Heart right ventricle (tissue), 16 donors: ENCODE measurements at regions not wholly inside any gene's neighbourhood (a gene's known extent, or its start where the extent isn't known, plus 50 kb on each side); places are given as distances from the start of the nearest gene placed in this dataset.
"Not testable (repeated sequence)": the region's sequence is repeated elsewhere in the genome, so short reads cannot be mapped to it uniquely, and the experiment has no call there.

Experiments
- ATAC-seq, 8 donors: fragments of 200-7000 bp; cut with Tn5 transposase; one replicate each; pipeline ENCODE4 v1.9.1; 2020; ENCODE audit warnings: mild to moderate bottlenecking in 8 of 8, moderate library complexity in 8 of 8, moderate number of reproducible peaks in 1 of 8
- DNase-seq, 2 donors: peaks; one replicate each; pipeline ENCODE4 v3.0.0-alpha.2; 2020
- H3K27ac ChIP-seq, 10 donors: fragments of 200-600 bp; sonication (generic) in 2 of 10; one replicate each; pipeline versions ENCODE4 v1.5.0 to v1.8.0; 2020 to 2022; ENCODE audit warnings: mild to moderate bottlenecking in 3 of 10
- H3K27me3 ChIP-seq, 7 donors: fragments of 200-600 bp; one replicate each; pipeline ENCODE4 v1.8.0; 2021 to 2022; ENCODE audit warnings: mild to moderate bottlenecking in 2 of 7
- H3K36me3 ChIP-seq, 9 donors: fragments of 200-600 bp; sonication (generic) in 1 of 9; one replicate each; pipeline versions ENCODE4 v1.5.0 to v1.8.0; 2020 to 2022; ENCODE audit warnings: mild to moderate bottlenecking in 2 of 9
- H3K4me1 ChIP-seq, 9 donors: fragments of 200-600 bp; sonication (generic) in 1 of 9; one replicate each; pipeline versions ENCODE4 v1.5.0 to v1.8.0; 2020 to 2022; ENCODE audit warnings: mild to moderate bottlenecking in 4 of 9
- H3K4me3 ChIP-seq, 10 donors: fragments of 200-600 bp; sonication (generic) in 2 of 10; one replicate each; pipeline versions ENCODE4 v1.5.0 to v1.8.0; 2020 to 2022; ENCODE audit warnings: mild to moderate bottlenecking in 7 of 10, moderate library complexity in 2 of 10
- H3K9me3 ChIP-seq, 11 donors: fragments of 200-600 bp in 10 of 11; sonication (generic) in 2 of 11; one replicate each; pipeline versions ENCODE4 v1.5.0 to v1.8.0; 2013 to 2022; ENCODE audit warnings: mild to moderate bottlenecking in 2 of 11, control low read depth in 1 of 11, moderate library complexity in 1 of 11
- WGBS, 2 donors: extraction: QIAGEN DNeasy Blood & Tissue Kit; methylation state at CpG; one replicate each; pipeline ENCODE4 v1.1.7; 2013; ENCODE audit warnings: inconsistent platforms in 1 of 2; 5-methylcytosine and 5-hydroxymethylcytosine counted together
- intact Hi-C, 10 donors: fragments of 100-400 bp; cut with DNase I; formaldehyde crosslinking; loops; one replicate each; pipeline versions ENCODE4 v1.11.1 to v1.14.2; 2022
- TF ChIP-seq, protein P1 (sequence below), 9 donors: fragments of 200-600 bp; sonication (generic) in 2 of 9; IDR thresholded peaks; one replicate each; pipeline versions ENCODE4 v1.5.0 to v1.8.0; 2021 to 2022; ENCODE audit warnings: antibody characterized with exemption in 9 of 9, mild to moderate bottlenecking in 5 of 9, moderate library complexity in 1 of 9
- donor health status: Arrhythmogenic right ventricular cardiomyopathy.
- donor health status: ischemic (EF 13 %, LVEDD 7.1; RV severe dilation, severe dysfunction).
- donor health status: healthy with polysubstance abuse.
- donor health status: DM: no; HTN: yes; CAD: no.
- donor health status: DM: no; HTN: no; CAD: no.
- donor health status: ischemic (EF 25% LVEDD 6.9; RV normal size, moderate dysfunction).
- donor health status: ischemic (EF 25% LVEDD 5.7; RV mildly dilated, moderate dysfunction).
- donor health status: healthy.
- donor health status: DM: yes; HTN: yes; CAD: no.
- donor health status: Ischemic cardiomyopathy.
- donor health status: ischemic (EF 35%, LVEDD 5.7; RV mildly dilated, moderate dysfunction).
- donor health status: nonischemic (EF 11% LVEDD 7.7; RV severe dilation, severe dysfunction).
- donor health status: DM: yes; HTN: yes; CAD: no.
- donor health status: PGD.
- donor health status: ischemic (EF 29% LVEDD 5.4; RV normal size, mild dysfunction).
- donor health status: nonischemic (EF 23%, LVEDD 6.1; RV moderate dilation, normal function).

DNA sequence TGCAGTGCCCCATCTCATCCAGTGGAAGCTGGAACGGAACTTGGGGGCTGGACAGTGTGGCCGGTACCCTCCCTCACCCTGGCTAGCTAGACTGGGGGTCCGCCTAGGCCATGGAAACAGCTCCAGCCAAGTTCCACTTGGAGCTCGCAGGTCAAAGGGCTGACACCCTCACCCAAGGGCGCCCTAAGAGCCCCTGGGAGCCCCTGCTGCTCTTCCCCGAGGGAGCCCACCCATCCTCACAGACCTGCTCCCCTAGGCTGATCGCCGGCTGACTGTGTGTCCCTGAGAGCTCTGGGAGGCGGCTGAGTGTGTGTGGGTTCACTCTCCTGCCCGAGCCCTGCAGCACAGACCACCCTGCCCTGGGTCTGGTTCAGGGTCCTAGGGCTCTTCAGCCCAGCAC lies 118.2 kb upstream of the OTOS start:
- TF ChIP-seq, protein P1, sequence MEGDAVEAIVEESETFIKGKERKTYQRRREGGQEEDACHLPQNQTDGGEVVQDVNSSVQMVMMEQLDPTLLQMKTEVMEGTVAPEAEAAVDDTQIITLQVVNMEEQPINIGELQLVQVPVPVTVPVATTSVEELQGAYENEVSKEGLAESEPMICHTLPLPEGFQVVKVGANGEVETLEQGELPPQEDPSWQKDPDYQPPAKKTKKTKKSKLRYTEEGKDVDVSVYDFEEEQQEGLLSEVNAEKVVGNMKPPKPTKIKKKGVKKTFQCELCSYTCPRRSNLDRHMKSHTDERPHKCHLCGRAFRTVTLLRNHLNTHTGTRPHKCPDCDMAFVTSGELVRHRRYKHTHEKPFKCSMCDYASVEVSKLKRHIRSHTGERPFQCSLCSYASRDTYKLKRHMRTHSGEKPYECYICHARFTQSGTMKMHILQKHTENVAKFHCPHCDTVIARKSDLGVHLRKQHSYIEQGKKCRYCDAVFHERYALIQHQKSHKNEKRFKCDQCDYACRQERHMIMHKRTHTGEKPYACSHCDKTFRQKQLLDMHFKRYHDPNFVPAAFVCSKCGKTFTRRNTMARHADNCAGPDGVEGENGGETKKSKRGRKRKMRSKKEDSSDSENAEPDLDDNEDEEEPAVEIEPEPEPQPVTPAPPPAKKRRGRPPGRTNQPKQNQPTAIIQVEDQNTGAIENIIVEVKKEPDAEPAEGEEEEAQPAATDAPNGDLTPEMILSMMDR (IDR thresholded peaks at IDR 0.05), result no peak
- no peaks in the 10 kb centered on the region for H3K27me3 ChIP-seq
- H3K36me3 ChIP-seq, result no peaks in the 10 kb centered on the region
- DNase-seq (no peak), ATAC-seq (peak in 3 of 8 donors; percentile 0 to 17 (median 1))
- peak overlapping the region; percentile 86 to 98 (median 93) for H3K27ac ChIP-seq
- WGBS, 2 donors, result 71 to 80% methylated on average over 10 of the region's 10 CpGs
- H3K9me3 ChIP-seq, result peaks cover 0 to 21% (median 11%) of the 10 kb centered on the region in 11 donors
- H3K4me1 ChIP-seq, result peaks cover 6 to 38% (median 21%) of the 10 kb centered on the region in 9 donors
- intact Hi-C loops, result loop anchor here in 4 of 10 donors (1.0 to 5.0 kb wide), 5 partner anchors 21 to 116 kb away; no protein-coding TSS in a partner anchor
- no peak overlapping the region for H3K4me3 ChIP-seq

DNA sequence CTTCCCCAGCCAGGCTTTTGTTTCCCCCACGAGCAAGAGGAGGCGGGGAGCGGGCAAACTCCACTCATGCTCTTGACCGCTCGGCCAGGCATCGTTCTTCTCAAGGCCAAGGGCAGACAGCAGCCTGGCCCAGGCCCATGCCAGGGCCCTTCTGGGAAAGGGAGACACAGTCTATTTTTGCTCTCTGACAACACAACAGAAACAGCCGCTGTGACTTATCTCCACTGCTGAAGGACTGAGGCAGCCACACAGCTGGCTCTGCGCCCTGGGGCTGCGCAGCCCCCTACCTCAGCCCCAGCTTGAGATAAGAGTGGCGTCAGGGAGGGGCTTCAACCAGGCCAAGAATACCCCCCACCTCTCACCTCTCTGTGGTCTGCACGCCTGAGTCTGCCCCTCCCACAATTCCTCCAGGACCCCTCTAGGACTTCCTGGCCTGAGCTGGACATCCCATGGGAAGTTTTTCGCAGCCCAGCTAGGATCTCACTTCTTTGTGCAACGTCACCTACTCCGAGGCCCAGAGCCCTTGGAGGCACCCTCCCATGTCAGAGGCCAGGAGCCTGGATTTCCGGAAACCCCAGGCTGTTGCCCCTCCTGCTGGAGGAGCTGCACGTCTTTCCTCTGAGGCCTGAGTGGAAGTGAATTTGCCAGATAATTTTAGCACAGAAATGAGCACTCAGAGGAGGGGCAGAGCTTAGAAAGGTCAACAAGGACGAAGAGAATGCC lies 118.9 kb upstream of the OTOS start:
- Histone ChIP-seq H3K4me3 (no peak overlapping the region), H3K36me3 (no peaks in the 10 kb centered on the region), H3K4me1 (peaks cover 6 to 38% (median 21%) of the 10 kb centered on the region in 9 donors), H3K9me3 (peaks cover 0 to 21% (median 11%) of the 10 kb centered on the region in 11 donors), H3K27ac (peak overlapping the region; percentile 86 to 98 (median 93)), H3K27me3 (no peaks in the 10 kb centered on the region)
- DNase-seq (peak; percentile 78 to 83), ATAC-seq (peak; percentile 87 to 96 (median 92))
- intact Hi-C loops, result loop anchor here in 4 of 10 donors (1.0 to 5.0 kb wide), 5 partner anchors 22 to 115 kb away; no protein-coding TSS in a partner anchor
- TF ChIP-seq, protein P1 (IDR thresholded peaks at IDR 0.05), result peak in 4 of 9 donors; percentile 8 to 44 (median 37)
- WGBS, 2 donors, result 13 to 19% methylated on average over 17 of the region's 17 CpGs

DNA sequence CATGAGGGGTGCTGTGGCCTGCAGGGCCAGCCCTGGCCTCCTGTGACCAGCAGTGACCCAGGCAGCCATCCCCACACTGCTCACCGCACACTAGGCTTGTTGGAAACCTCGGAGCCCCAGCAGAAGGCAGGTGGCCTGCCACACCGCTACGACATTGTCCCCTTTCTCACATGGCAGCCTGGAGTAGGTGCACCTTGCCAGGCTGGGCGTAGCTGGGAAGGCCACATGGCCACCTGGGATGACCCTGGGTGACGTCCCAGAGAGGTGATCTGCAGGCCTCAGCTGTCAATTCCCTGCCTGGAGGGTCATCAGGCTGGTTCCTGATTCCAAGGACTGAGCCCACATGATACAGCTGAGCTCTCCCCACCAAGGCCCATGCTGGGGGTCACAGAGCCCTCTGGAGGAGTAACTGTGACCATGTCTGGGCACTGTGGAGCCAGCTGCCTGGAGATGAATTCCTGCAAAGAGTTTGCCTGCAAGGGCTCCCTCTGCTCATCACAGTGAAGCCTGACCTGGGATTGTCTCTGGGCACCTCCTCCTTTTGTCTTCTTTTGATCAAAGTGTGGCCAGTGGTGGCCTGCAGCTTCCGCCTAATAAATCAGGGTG lies 119.6 kb upstream of the OTOS start:
- TF ChIP-seq, protein P1 (IDR thresholded peaks at IDR 0.05), result no peak
- DNase-seq (no peak), ATAC-seq (peak; percentile 15 to 70 (median 54))
- Histone ChIP-seq H3K27ac (peak overlapping the region; percentile 86 to 98 (median 93)), H3K4me1 (peaks cover 6 to 38% (median 21%) of the 10 kb centered on the region in 9 donors), H3K27me3 (no peaks in the 10 kb centered on the region), H3K36me3 (no peaks in the 10 kb centered on the region), H3K4me3 (no peak overlapping the region), H3K9me3 (peaks cover 0 to 21% (median 11%) of the 10 kb centered on the region in 11 donors)
- intact Hi-C loops, result loop anchor here in 4 of 10 donors (1.0 to 5.0 kb wide), 6 partner anchors 23 to 114 kb away; no protein-coding TSS in a partner anchor
- 37 to 59% methylated on average over 7 of the region's 7 CpGs for WGBS, 2 donors

DNA sequence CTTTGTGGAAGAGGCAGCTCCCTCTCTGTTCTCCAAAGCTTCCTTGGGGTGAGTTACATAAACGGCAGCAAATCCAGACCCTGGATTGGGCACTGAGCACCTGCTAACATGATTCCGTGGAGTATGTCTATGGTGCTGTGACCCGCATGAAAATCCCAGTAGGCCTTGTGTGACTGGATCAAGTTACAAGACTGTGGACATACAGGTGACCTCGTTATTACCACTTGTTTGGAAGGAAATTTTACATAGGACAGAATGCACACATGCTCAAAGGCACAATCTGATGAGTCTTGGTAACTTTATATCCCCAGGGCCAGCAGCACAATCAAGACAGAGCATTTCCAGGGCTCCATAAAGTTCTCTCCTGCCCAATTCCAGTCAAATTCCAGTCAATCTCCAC lies 120.2 kb upstream of the OTOS start:
- intact Hi-C loops, result loop anchor here in 1 of 10 donors (2.0 kb wide), 1 partner anchor 36 kb away; no protein-coding TSS in a partner anchor
- no peaks in the 10 kb centered on the region for H3K36me3 ChIP-seq

DNA sequence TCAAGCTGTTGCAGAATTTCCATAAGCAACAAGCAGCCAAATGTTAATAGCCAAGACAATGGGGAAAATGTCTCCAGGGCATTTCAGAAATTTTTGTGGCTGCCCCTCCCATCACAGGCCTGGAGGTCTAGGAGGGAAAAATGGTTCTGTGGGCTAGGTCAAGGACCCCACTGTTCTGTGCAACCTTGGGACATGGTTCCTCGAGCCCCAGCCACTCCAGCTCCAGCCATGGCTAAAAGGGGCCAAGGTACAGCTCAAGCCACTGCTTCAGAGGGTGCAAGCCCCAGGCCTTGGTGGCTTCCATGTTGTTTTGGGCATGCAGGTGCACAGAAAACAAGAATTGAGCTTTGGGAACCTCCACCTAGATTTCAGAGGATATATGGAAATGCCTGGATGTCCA lies 122.1 kb upstream of the OTOS start:
- H3K36me3 ChIP-seq, ATAC-seq, intact Hi-C loops, H3K4me3 ChIP-seq, H3K27ac ChIP-seq, DNase-seq, H3K27me3 ChIP-seq: not testable (repeated sequence)
- Histone ChIP-seq H3K4me1 (peaks cover 6 to 31% (median 18%) of the 10 kb centered on the region in 9 donors), H3K9me3 (peaks cover 0 to 21% (median 11%) of the 10 kb centered on the region in 11 donors)
- WGBS, 2 donors, result 49 to 70% methylated on average over 1 of the region's 1 CpG

More for the DNA sequence above, 120.2 kb upstream of the OTOS start:
- Histone ChIP-seq H3K9me3 (peaks cover 0 to 21% (median 11%) of the 10 kb centered on the region in 11 donors), H3K4me1 (peaks cover 6 to 36% (median 19%) of the 10 kb centered on the region in 9 donors), H3K4me3 (no peak overlapping the region), H3K27me3 (no peaks in the 10 kb centered on the region), H3K27ac (peak overlapping the region in 9 of 10 donors; percentile 12 to 98 (median 92))
- ATAC-seq (no peak), DNase-seq (no peak)
- 85 to 86% methylated on average over 4 of the region's 4 CpGs for WGBS, 2 donors
- TF ChIP-seq, protein P1 (IDR thresholded peaks at IDR 0.05), result no peak
